OCI-LY7 (cell line): ENCODE measurements at regions not wholly inside any gene's neighbourhood (a gene's known extent, or its start where the extent isn't known, plus 50 kb on each side); places are given as distances from the start of the nearest gene placed in this dataset.

Source experiments
- CTCF ChIP-seq: fragments of 200-600 bp; sonication (generic); conservative IDR thresholded peaks from 2 replicates; pipeline ENCODE4 v1.5.1; 2014; ENCODE audit warnings: mild to moderate bottlenecking, antibody characterized with exemption, low read length, moderate library complexity, mixed read lengths
- EZH2phosphoT487 ChIP-seq: fragments of 200-600 bp; sonication (generic); IDR thresholded peaks from 2 replicates; pipeline ENCODE4 v1.6.1; 2018; ENCODE audit warnings: low read depth, borderline replicate concordance, mild to moderate bottlenecking, mixed run types, antibody characterized with exemption, low read length, moderate library complexity, mixed read lengths

DNA sequence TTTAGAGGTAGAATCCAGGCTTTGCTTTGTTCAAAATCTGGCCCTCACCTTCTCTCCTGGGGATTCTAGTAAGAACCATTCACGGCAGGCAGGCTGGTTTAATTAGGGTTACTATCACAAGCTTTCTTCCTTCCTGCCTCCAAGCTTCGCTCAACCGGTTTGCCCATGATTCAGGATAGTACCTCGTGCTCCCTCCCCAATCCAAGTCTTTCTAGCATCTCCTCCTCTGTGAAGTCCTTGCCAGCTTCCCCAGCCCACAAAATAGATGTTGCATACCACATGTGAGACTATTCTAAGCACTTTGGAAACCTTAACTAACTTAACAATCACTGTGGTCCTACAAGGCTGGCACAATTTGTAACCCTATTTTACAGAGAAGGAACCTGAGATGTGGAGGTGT is 135.1 kb downstream of the SOCS6 start:
- TF ChIP-seq CTCF (no peak), EZH2phosphoT487 (no peak)
